MM.1S (cell line): ENCODE measurements at regions not wholly inside any gene's neighbourhood (a gene's known extent, or its start where the extent isn't known, plus 50 kb on each side); places are given as distances from the start of the nearest gene placed in this dataset.

ENCODE experiments used
- DNase-seq: peaks from one replicate; pipeline ENCODE4 v3.0.0-alpha.2; 2015
- H2AFZ ChIP-seq: fragments of 300-600 bp; sonication (generic); 2 replicates; pipeline ENCODE4 v1.6.0; 2016; ENCODE audit warnings: antibody characterized with exemption, low read length
- H3F3A ChIP-seq: fragments of 300-600 bp; sonication (generic); 2 replicates; pipeline ENCODE4 v1.6.1; 2016; ENCODE audit warnings: mild to moderate bottlenecking, antibody characterized with exemption, low read length, moderate library complexity, mixed read lengths; ENCODE audit not compliant: insufficient read depth
- H3K27ac ChIP-seq: fragments of 300-600 bp; sonication (generic); 2 replicates; pipeline ENCODE4 v1.5.1; 2016; ENCODE audit warnings: mild to moderate bottlenecking, low read length
- H3K27me3 ChIP-seq: fragments of 300-600 bp; sonication (generic); replicated peaks from 2 replicates; pipeline ENCODE4 v1.6.0; 2016; ENCODE audit warnings: low read length; ENCODE audit not compliant: insufficient read depth
- H3K36me3 ChIP-seq: fragments of 300-600 bp; sonication (generic); replicated peaks from 2 replicates; pipeline ENCODE4 v1.6.1; 2016; ENCODE audit warnings: mild to moderate bottlenecking, low read length, mixed read lengths; ENCODE audit not compliant: insufficient read depth
- H3K4me1 ChIP-seq: fragments of 300-600 bp; sonication (generic); 2 replicates; pipeline ENCODE4 v1.6.1; 2016; ENCODE audit warnings: low read length, mixed read lengths
- H3K4me2 ChIP-seq: fragments of 300-600 bp; sonication (generic); 2 replicates; pipeline ENCODE4 v1.6.0; 2016; ENCODE audit warnings: low read depth, low read length
- H3K4me3 ChIP-seq: fragments of 300-600 bp; sonication (generic); 2 replicates; pipeline ENCODE4 v1.5.1; 2016; ENCODE audit warnings: low read length, mixed read lengths
- H3K79me2 ChIP-seq: fragments of 300-600 bp; sonication (generic); 2 replicates; pipeline ENCODE4 v1.6.1; 2016; ENCODE audit warnings: mixed run types, low read length, mixed read lengths
- H3K9ac ChIP-seq: fragments of 300-600 bp; sonication (generic); 2 replicates; pipeline ENCODE4 v1.6.1; 2016; ENCODE audit warnings: low read length, mixed read lengths
- H3K9me2 ChIP-seq: fragments of 300-600 bp; sonication (generic); replicated peaks from 2 replicates; pipeline ENCODE4 v1.6.1; 2016; ENCODE audit warnings: mild to moderate bottlenecking, low read length, mixed read lengths; ENCODE audit not compliant: insufficient read depth
- H3K9me3 ChIP-seq: fragments of 300-600 bp; sonication (generic); replicated peaks from 2 replicates; pipeline ENCODE4 v1.6.1; 2016; ENCODE audit warnings: mild to moderate bottlenecking, low read length, mixed read lengths; ENCODE audit not compliant: insufficient read depth
- H4K20me1 ChIP-seq: fragments of 300-600 bp; sonication (generic); 2 replicates; pipeline ENCODE4 v1.6.1; 2016; ENCODE audit warnings: mild to moderate bottlenecking, low read length, moderate library complexity, mixed read lengths; ENCODE audit not compliant: insufficient read depth
- CTCF ChIP-seq: fragments of 300-600 bp; sonication (generic); IDR thresholded peaks from 2 replicates; pipeline ENCODE4 v1.5.1; 2016; ENCODE audit warnings: antibody characterized with exemption, low read length, mixed read lengths
- EZH2 ChIP-seq: fragments of 300-600 bp; sonication (generic); optimal IDR thresholded peaks from 2 replicates; pipeline ENCODE3; 2017; ENCODE audit warnings: low read depth, mild to moderate bottlenecking, antibody characterized with exemption, low read length, mixed read lengths
- EZH2phosphoT487 ChIP-seq: fragments of 300-600 bp; sonication (generic); IDR thresholded peaks from 2 replicates; pipeline ENCODE4 v1.6.1; 2018; ENCODE audit warnings: antibody characterized with exemption, low read length

- Histone ChIP-seq H4K20me1 (no peaks in the 10 kb centered on the region), H3K4me3 (no peak overlapping the region), H3K9me3 (no peaks in the 10 kb centered on the region), H3K4me1 (no peaks in the 10 kb centered on the region), H3K79me2 (no peaks in the 10 kb centered on the region), H3K4me2 (no peak overlapping the region), H3F3A (no peaks in the 10 kb centered on the region), H2AFZ (no peak overlapping the region), H3K36me3 (no peaks in the 10 kb centered on the region), H3K27ac (no peak overlapping the region), H3K27me3 (no peaks in the 10 kb centered on the region), H3K9ac (no peak overlapping the region), H3K9me2 (no peaks in the 10 kb centered on the region)
- TF ChIP-seq EZH2phosphoT487, result no peak
- no peak for TF ChIP-seq EZH2
- no peak for TF ChIP-seq CTCF
- no peak for DNase-seq
These were observed 933.4 kb upstream of the COX7C start for GRCh38 chr5:85684351-85684750.

- Histone ChIP-seq H3K4me2 (0 out of 2 replicates have a peak overlapping the region, but pooled peaks have one; percentile 11), H4K20me1 (no peaks in the 10 kb centered on the region), H3K9me2 (no peaks in the 10 kb centered on the region), H3K27ac (peak overlapping the region; percentile 19; the same call in 1 of the 2 replicates), H2AFZ (no peak overlapping the region), H3K9ac (no peak overlapping the region), H3K4me1 (no peaks in the 10 kb centered on the region), H3K9me3 (no peaks in the 10 kb centered on the region), H3K27me3 (no peaks in the 10 kb centered on the region), H3K4me3 (no peak overlapping the region), H3F3A (no peaks in the 10 kb centered on the region), H3K36me3 (no peaks in the 10 kb centered on the region), H3K79me2 (no peaks in the 10 kb centered on the region)
- TF ChIP-seq EZH2phosphoT487 (no peak), CTCF (no peak), EZH2 (no peak)
- DNase-seq, result no peak
These were observed 914.4 kb upstream of the COX7C start for GRCh38 chr5:85703296-85703695.

DNA sequence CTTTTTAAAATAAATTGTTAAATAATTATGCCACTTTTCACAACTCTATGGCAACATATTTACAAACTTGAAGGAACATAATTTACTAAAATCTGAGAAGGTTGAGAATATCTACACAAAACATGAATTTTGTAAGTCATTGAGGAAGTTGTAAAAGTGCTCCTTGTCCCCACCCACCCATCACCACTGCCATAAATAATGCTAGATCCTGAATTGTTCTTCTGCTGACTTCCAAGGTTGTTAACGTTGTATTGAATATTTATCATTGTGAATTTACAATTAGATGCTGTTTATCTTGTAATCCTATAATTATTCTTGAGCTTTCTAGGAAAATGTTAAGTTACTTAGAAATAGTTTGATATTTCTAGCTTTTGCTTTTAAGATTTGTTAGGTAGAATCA lies 908.0 kb upstream of the COX7C start:
- Histone ChIP-seq H3K9ac (no peak overlapping the region), H3K27ac (no peak overlapping the region), H3F3A (no peaks in the 10 kb centered on the region), H3K79me2 (no peaks in the 10 kb centered on the region), H3K9me3 (no peaks in the 10 kb centered on the region), H2AFZ (no peak overlapping the region), H3K9me2 (no peaks in the 10 kb centered on the region), H3K27me3 (no peaks in the 10 kb centered on the region), H3K4me3 (no peak overlapping the region), H3K4me1 (no peaks in the 10 kb centered on the region), H4K20me1 (no peaks in the 10 kb centered on the region), H3K36me3 (no peaks in the 10 kb centered on the region), H3K4me2 (no peak overlapping the region)
- DNase-seq, result no peak
- TF ChIP-seq CTCF (no peak), EZH2 (no peak), EZH2phosphoT487 (no peak)
